Right atrium auricular region (tissue), 2 donors: ENCODE measurements at regions not wholly inside any gene's neighbourhood (a gene's known extent, or its start where the extent isn't known, plus 50 kb on each side); places are given as distances from the start of the nearest gene placed in this dataset.
A peak's percentile ranks its signal among the peaks of the same experiment; 100 is the strongest.
"Not testable (repeated sequence)": the region's sequence is repeated elsewhere in the genome, so short reads cannot be mapped to it uniquely, and the experiment has no call there.

ENCODE experiments used
- DNase-seq: peaks from one replicate; pipeline ENCODE4 v3.0.0-alpha.2; 2019; ENCODE audit warnings: low spot score
- H3K27ac ChIP-seq, 2 donors: fragments of 200-600 bp; sonication (generic); 1 replicate in 1 of 2; 2 replicates in 1 of 2; pipeline ENCODE4 v1.5.1; 2016 to 2019
- H3K27me3 ChIP-seq, 2 donors: fragments of 200-600 bp; sonication (generic); one replicate each; pipeline versions ENCODE4 v1.5.1 to v1.6.0; 2017 to 2019
- H3K36me3 ChIP-seq: fragments of 200-600 bp; sonication (generic); one replicate; pipeline ENCODE4 v1.5.1; 2016
- H3K4me1 ChIP-seq, 2 donors: fragments of 200-600 bp; sonication (generic); one replicate each; pipeline versions ENCODE4 v1.5.1 to v1.6.0; 2017 to 2019
- H3K4me3 ChIP-seq, 2 donors: fragments of 200-600 bp; sonication (generic); 1 replicate in 1 of 2; 2 replicates in 1 of 2; pipeline ENCODE4 v1.5.1; 2017 to 2019; ENCODE audit warnings: mild to moderate bottlenecking in 1 of 2, moderate library complexity in 1 of 2
- H3K9me3 ChIP-seq, 2 donors: fragments of 200-600 bp; sonication (generic); one replicate each; pipeline ENCODE4 v1.5.1; 2019
- CTCF ChIP-seq, 2 donors: fragments of 200-600 bp; sonication (generic); IDR thresholded peaks; one replicate each; pipeline ENCODE4 v1.5.1; 2019; ENCODE audit warnings: antibody characterized with exemption in 2 of 2

- Histone ChIP-seq H3K4me3 (no peak overlapping the region), H3K4me1 (no peaks in the 10 kb centered on the region), H3K27me3 (no peaks in the 10 kb centered on the region), H3K27ac (no peak overlapping the region), H3K9me3 (no peaks in the 10 kb centered on the region), H3K36me3 (no peaks in the 10 kb centered on the region)
- no peak for DNase-seq
- TF ChIP-seq CTCF (IDR thresholded peaks at IDR 0.05): no peak
These were observed 89.0 kb upstream of the CDC42EP3 start for GRCh38 chr2:37760471-37760870.

- not testable (repeated sequence) for H3K9me3 ChIP-seq, H3K36me3 ChIP-seq, H3K4me3 ChIP-seq, H3K27ac ChIP-seq, H3K4me1 ChIP-seq, H3K27me3 ChIP-seq, DNase-seq
These were observed 90.8 kb upstream of the CDC42EP3 start for GRCh38 chr2:37762281-37762680.

GRCh38 chr2:37764739-37765138 is 93.3 kb upstream of the CDC42EP3 start:
- Histone ChIP-seq H3K27ac (no peak overlapping the region), H3K9me3 (no peaks in the 10 kb centered on the region), H3K27me3 (no peaks in the 10 kb centered on the region), H3K36me3 (no peaks in the 10 kb centered on the region), H3K4me3 (no peak overlapping the region), H3K4me1 (peaks cover 0 to 16% of the 10 kb centered on the region in 2 donors)
- DNase-seq: no peak
- no peak for TF ChIP-seq CTCF (IDR thresholded peaks at IDR 0.05)

GRCh38 chr2:37766106-37766505 is 94.7 kb upstream of the CDC42EP3 start:
- H3K27ac ChIP-seq: peak overlapping the region in 1 of 2 donors; percentile 54
- no peaks in the 10 kb centered on the region for H3K36me3 ChIP-seq
- no peaks in the 10 kb centered on the region for H3K9me3 ChIP-seq
- no peak overlapping the region for H3K4me3 ChIP-seq
- H3K27me3 ChIP-seq: no peaks in the 10 kb centered on the region
- TF ChIP-seq CTCF (IDR thresholded peaks at IDR 0.05): no peak
- peaks cover 0 to 16% of the 10 kb centered on the region in 2 donors for H3K4me1 ChIP-seq
- no peak for DNase-seq

- no peak for TF ChIP-seq CTCF (IDR thresholded peaks at IDR 0.05)
- Histone ChIP-seq H3K4me1 (peaks cover 0 to 16% of the 10 kb centered on the region in 2 donors), H3K36me3 (no peaks in the 10 kb centered on the region)
These were observed 95.6 kb upstream of the CDC42EP3 start for GRCh38 chr2:37767046-37767445.

GRCh38 chr2:37767959-37768925 is 96.8 kb upstream of the CDC42EP3 start:
- TF ChIP-seq CTCF (IDR thresholded peaks at IDR 0.05): no peak
- Histone ChIP-seq H3K27me3 (no peaks in the 10 kb centered on the region), H3K4me3 (no peak overlapping the region), H3K27ac (peak overlapping the region in 1 of 2 donors; percentile 61), H3K36me3 (no peaks in the 10 kb centered on the region), H3K4me1 (peaks cover 0 to 16% of the 10 kb centered on the region in 2 donors), H3K9me3 (no peaks in the 10 kb centered on the region)
- no peak for DNase-seq

More at GRCh38 chr2:37767046-37767445, 95.6 kb upstream of the CDC42EP3 start:
- Histone ChIP-seq H3K9me3 (no peaks in the 10 kb centered on the region), H3K4me3 (no peak overlapping the region), H3K27me3 (no peaks in the 10 kb centered on the region), H3K27ac (no peak overlapping the region)
- no peak for DNase-seq
